Transverse colon (tissue), 3 donors: ENCODE measurements at regions not wholly inside any gene's neighbourhood (a gene's known extent, or its start where the extent isn't known, plus 50 kb on each side); places are given as distances from the start of the nearest gene placed in this dataset.

ENCODE experiments used
- CTCF ChIP-seq, 5 experiments: fragments of 200-600 bp in 3 of 5; fragments of 450-650 bp in 2 of 5; sonication (generic) in 3 of 5; IDR thresholded peaks; 1 replicate in 2 of 5; 2 replicates in 3 of 5; pipeline ENCODE4 v1.5.1; 2016 to 2017; ENCODE audit warnings: antibody characterized with exemption in 5 of 5, inconsistent platforms in 3 of 5, mild to moderate bottlenecking in 2 of 5, moderate library complexity in 1 of 5
- EP300 ChIP-seq: sonication (generic); formaldehyde crosslinking; IDR thresholded peaks from one replicate; pipeline ENCODE4 v1.6.1; 2017; ENCODE audit warnings: antibody characterized with exemption, low read depth

DNA sequence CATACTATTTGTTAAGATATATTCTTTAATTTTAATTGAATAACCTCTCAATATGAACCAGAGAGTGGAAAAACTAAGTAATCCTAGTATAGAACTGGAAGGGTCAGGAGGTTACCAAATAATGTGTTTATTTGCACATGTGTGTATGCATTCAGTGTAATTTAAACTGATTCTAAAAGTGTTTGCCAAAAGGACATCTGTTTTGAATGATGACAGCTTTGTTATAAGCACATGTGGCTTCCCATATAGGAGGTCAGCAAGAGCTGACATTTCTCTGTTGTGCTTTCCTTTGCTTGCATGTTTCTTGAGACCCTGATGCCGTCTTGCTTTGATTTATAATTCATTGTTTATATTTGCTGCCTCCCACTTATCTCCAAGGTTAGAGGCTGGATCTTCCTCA is 383.4 kb downstream of the BRINP1 start:
- TF ChIP-seq CTCF (IDR thresholded peaks at IDR 0.05): no peak
- TF ChIP-seq EP300: no peak
